ENCODE measurements at regions not wholly inside any gene's neighbourhood (a gene's known extent, or its start where the extent isn't known, plus 50 kb on each side); places are given as distances from the start of the nearest gene placed in this dataset.

- Histone ChIP-seq H3K27me3 (ENCODE audit: control insufficient read depth in 2 of 2, insufficient read depth in 2 of 2, low read length in 2 of 2) (no peaks in the 10 kb centered on the region), H2AFZ (ENCODE audit: low read depth, low read length) (no peak overlapping the region), H3K9ac (replicated peaks; ENCODE audit: extremely low read depth, insufficient read depth, low read length) (no peak overlapping the region), H3K4me1 (ENCODE audit: control insufficient read depth, extremely low read depth, insufficient read depth, low read length) (peaks cover 5% of the 10 kb centered on the region), H3K36me3 (ENCODE audit: control insufficient read depth in 2 of 2, extremely low read depth in 1 of 2, insufficient read depth in 2 of 2, low read length in 2 of 2) (no peaks in the 10 kb centered on the region), H3K9me1 (replicated peaks; ENCODE audit: control insufficient read depth, extremely low read depth, insufficient read depth, low read length) (no peaks in the 10 kb centered on the region), H3K4me2 (ENCODE audit: insufficient read depth, low read length) (no peak overlapping the region), H3K27ac (ENCODE audit: insufficient read depth, low read depth, low read length) (no peak overlapping the region), H3K79me2 (ENCODE audit: control insufficient read depth, insufficient read depth, low read length) (no peaks in the 10 kb centered on the region), H4K20me1 (replicated peaks; ENCODE audit: control insufficient read depth, extremely low read depth, insufficient read depth, low read length) (no peaks in the 10 kb centered on the region), H3K4me3 (replicated peaks in 1 of 3; ENCODE audit: insufficient read depth in 1 of 3, low read depth in 1 of 3, low read length in 3 of 3) (no peak overlapping the region), H3K9me3 (replicated peaks; ENCODE audit: control insufficient read depth, insufficient read depth, low read length) (no peaks in the 10 kb centered on the region)
- no peak for TF ChIP-seq POLR2A (IDR thresholded peaks at IDR 0.05; ENCODE audit: low read depth, low read length)
- TF ChIP-seq POLR2AphosphoS5 (IDR thresholded peaks at IDR 0.05; ENCODE audit: insufficient read depth, low read depth, low read length), result no peak
- no peak for TF ChIP-seq MYC (IDR thresholded peaks at IDR 0.05; ENCODE audit: low read depth, low read length)
- TF ChIP-seq FOS (IDR thresholded peaks at IDR 0.05; ENCODE audit: borderline replicate concordance, insufficient read depth, low read length), result no peak
- TF ChIP-seq CTCF (IDR thresholded peaks at IDR 0.05; ENCODE audit: extremely low read depth in 1 of 2, insufficient read depth in 1 of 2, low read depth in 1 of 2, low read length in 2 of 2), result no peak
- TF ChIP-seq EZH2 (IDR thresholded peaks at IDR 0.05; ENCODE audit: borderline replicate concordance, low read depth, low read length, severe bottlenecking), result no peak
- TF ChIP-seq JUN (IDR thresholded peaks at IDR 0.05; ENCODE audit: borderline replicate concordance, insufficient read depth, insufficient read length, low read depth), result no peak
- TF ChIP-seq GATA2 (IDR thresholded peaks at IDR 0.05; ENCODE audit: insufficient read depth, insufficient read length, low read depth, low read length), result no peak
- TF ChIP-seq MAX (IDR thresholded peaks at IDR 0.05; ENCODE audit: insufficient read depth, insufficient read length), result no peak
- ChIA-PET POLR2A (no interaction called here), CTCF (no interaction called here)
- dilution Hi-C loops (cut with MboI; ENCODE audit: extremely low pct_ligation_motif_present, low sequenced_read_pairs), result no loop called here
- BruUV-seq (replicated peaks), result no TSS peak
- no peak for FAIRE-seq
- intact Hi-C loops (cut with micrococcal nuclease), result loop anchor here (10.0 kb wide), 1 partner anchor 629 kb away; no protein-coding TSS in a partner anchor
- DNase-seq (ENCODE audit: low read depth, low spot score), result no peak
Observed at GRCh38 chr3:22113453-22113852, 362.4 kb upstream of the ZNF385D start.

Data from endothelial cell of umbilical vein (primary cell).